Epithelial cell of proximal tubule (primary cell): ENCODE measurements at regions not wholly inside any gene's neighbourhood (a gene's known extent, or its start where the extent isn't known, plus 50 kb on each side); places are given as distances from the start of the nearest gene placed in this dataset.
"Not testable (repeated sequence)": the region's sequence is repeated elsewhere in the genome, so short reads cannot be mapped to it uniquely, and the experiment has no call there.

ENCODE experiments used
- DNase-seq: peaks from one replicate; pipeline ENCODE4 v3.0.0-alpha.2; 2011; ENCODE audit warnings: low read depth
- H3K4me3 ChIP-seq: 2 replicates; pipeline ENCODE4 v1.5.1; 2011; ENCODE audit warnings: low read depth, mild to moderate bottlenecking, low read length
- CTCF ChIP-seq: conservative IDR thresholded peaks from 2 replicates; pipeline ENCODE4 v1.5.1; 2012; ENCODE audit warnings: low read depth, mild to moderate bottlenecking, low read length

- DNase-seq, result no peak
- no peak for TF ChIP-seq CTCF
- no peak overlapping the region for H3K4me3 ChIP-seq
Observed at GRCh38 chr7:118872568-118872967, 648.1 kb downstream of the ANKRD7 start.

- no peak for TF ChIP-seq CTCF
- no peak for DNase-seq
- H3K4me3 ChIP-seq, result no peak overlapping the region
Observed at GRCh38 chr7:118877187-118877586, 652.7 kb downstream of the ANKRD7 start.

DNA sequence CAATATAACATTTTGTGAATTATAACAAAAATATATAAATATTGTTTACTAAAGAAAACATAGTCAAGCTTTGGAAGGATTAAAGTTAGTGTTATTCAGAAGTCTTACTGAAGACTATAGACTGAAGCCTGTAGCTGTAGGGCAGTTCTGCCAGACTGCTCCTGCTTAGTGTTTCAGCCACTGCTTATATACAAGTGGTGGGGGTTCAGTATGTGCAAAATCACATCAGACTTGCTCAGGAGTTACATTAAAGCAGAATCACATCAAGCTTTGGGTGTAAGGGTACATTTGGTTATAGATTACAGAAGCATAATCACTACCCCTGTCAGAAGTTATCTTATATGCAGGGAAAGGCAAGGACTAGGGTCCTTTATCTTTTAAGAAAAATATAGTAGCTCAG is 653.8 kb downstream of the ANKRD7 start:
- no peak overlapping the region for H3K4me3 ChIP-seq
- no peak for TF ChIP-seq CTCF
- DNase-seq, result no peak

DNA sequence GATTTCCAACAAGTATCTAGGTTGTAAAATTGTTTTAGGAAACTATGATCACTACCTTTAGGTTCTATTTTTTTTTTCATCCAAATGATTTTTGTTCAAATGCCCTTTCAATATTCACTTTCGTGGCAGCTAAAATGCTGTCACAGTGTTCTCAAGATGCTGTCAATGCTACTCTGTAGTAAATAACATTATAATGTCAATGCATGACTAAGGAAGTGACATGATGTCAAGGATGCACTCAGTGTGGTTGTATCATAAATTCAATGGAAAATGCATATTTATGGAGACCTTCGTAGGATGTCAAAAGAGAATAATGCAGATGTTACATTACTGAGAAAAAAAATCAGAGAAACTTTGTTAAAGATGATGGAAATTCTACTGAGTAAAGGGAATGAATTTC is 673.8 kb downstream of the ANKRD7 start:
- no peak overlapping the region for H3K4me3 ChIP-seq
- no peak for DNase-seq
- TF ChIP-seq CTCF, result no peak

DNA sequence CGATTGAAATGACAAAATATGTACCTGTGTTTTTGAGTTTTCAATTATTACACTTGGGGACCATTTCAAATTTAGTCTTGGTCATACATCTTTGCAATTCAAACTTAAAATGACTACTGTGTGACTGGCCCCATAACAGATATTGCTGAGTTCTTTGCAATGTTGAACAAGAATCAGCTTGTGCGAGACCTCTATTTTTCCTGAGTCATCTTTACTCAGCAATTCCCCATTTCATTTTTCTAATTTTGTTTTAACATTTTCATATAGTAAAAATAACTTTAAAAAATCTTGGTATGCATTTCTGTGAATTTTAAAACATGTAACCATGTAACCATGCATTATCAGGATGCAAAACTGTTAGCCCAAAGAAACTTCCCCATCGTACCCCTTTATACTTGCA is 678.1 kb downstream of the ANKRD7 start:
- no peak for DNase-seq
- no peak overlapping the region for H3K4me3 ChIP-seq
- no peak for TF ChIP-seq CTCF

GRCh38 chr7:118907911-118908527 is 683.5 kb downstream of the ANKRD7 start:
- TF ChIP-seq CTCF, result no peak
- no peak for DNase-seq
- no peak overlapping the region for H3K4me3 ChIP-seq

DNA sequence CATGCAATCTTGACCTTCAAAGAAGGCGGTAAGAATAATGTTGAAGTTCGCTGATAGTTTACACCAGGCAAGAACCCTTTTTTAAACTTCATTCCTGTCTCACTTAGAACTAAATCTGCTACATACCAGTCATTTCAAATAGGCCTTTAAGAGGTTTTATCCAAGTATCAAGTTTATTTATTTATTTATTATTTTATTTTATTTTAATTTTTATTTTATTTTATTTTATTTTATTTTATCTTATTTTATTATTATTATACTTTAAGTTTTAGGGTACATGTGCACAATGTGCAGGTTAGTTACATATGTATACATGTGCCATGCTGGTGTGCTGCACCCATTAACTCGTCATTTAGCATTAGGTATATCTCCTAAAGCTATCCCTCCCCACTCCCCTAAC is 691.6 kb downstream of the ANKRD7 start:
- DNase-seq, H3K4me3 ChIP-seq: not testable (repeated sequence)
